NCI-H1048 (cell line): ENCODE measurements at regions not wholly inside any gene's neighbourhood (a gene's known extent, or its start where the extent isn't known, plus 50 kb on each side); places are given as distances from the start of the nearest gene placed in this dataset.

Experiments used
- DNase-seq: peaks from one replicate; lab custom pipeline; 2025; lab: John Stamatoyannopoulos, UW

- no peak for DNase-seq
These were observed 189.7 kb upstream of the GDNF start for GRCh38 chr5:38029397-38030065.

- DNase-seq: no peak
These were observed 184.0 kb upstream of the GDNF start for GRCh38 chr5:38023799-38024198.

- DNase-seq: no peak
These were observed 183.5 kb upstream of the GDNF start for GRCh38 chr5:38023371-38023770.

GRCh38 chr5:38022631-38023030 lies 182.8 kb upstream of the GDNF start:
- DNase-seq: no peak

GRCh38 chr5:38018016-38018415 lies 178.2 kb upstream of the GDNF start:
- no peak for DNase-seq

- DNase-seq: no peak
These were observed 173.3 kb upstream of the GDNF start for GRCh38 chr5:38013107-38013506.

- DNase-seq: no peak
These were observed 171.9 kb upstream of the GDNF start for GRCh38 chr5:38011668-38012188.

- DNase-seq: no peak
These were observed 170.0 kb upstream of the GDNF start for GRCh38 chr5:38009749-38010358.

GRCh38 chr5:38008198-38008597 lies 168.4 kb upstream of the GDNF start:
- no peak for DNase-seq

- no peak for DNase-seq
These were observed 159.8 kb upstream of the GDNF start for GRCh38 chr5:37999593-37999992.

- DNase-seq: no peak
These were observed 157.1 kb upstream of the GDNF start for GRCh38 chr5:37996918-37997317.

GRCh38 chr5:37994729-37995128 lies 154.9 kb upstream of the GDNF start:
- no peak for DNase-seq

GRCh38 chr5:37991301-37992299 lies 151.8 kb upstream of the GDNF start:
- DNase-seq: no peak

GRCh38 chr5:37989884-37990283 lies 150.0 kb upstream of the GDNF start:
- DNase-seq: no peak

GRCh38 chr5:37988454-37989046 lies 148.7 kb upstream of the GDNF start:
- no peak for DNase-seq

GRCh38 chr5:37984300-37984699 lies 144.5 kb upstream of the GDNF start:
- no peak for DNase-seq

GRCh38 chr5:37983463-37983862 lies 143.6 kb upstream of the GDNF start:
- DNase-seq: no peak

- no peak for DNase-seq
These were observed 139.7 kb upstream of the GDNF start for GRCh38 chr5:37979559-37979958.

- DNase-seq: no peak
These were observed 135.7 kb upstream of the GDNF start for GRCh38 chr5:37975531-37975930.

GRCh38 chr5:37971483-37972024 lies 131.7 kb upstream of the GDNF start:
- DNase-seq: no peak

- no peak for DNase-seq
These were observed 127.0 kb upstream of the GDNF start for GRCh38 chr5:37966871-37967270.

- no peak for DNase-seq
These were observed 126.5 kb upstream of the GDNF start for GRCh38 chr5:37966291-37966690.
